ENCODE measurements at regions not wholly inside any gene's neighbourhood (a gene's known extent, or its start where the extent isn't known, plus 50 kb on each side); places are given as distances from the start of the nearest gene placed in this dataset.

- Histone ChIP-seq H3K79me2 (ENCODE audit: insufficient read depth) (no peaks in the 10 kb centered on the region), H3K36me3 (replicated peaks in 1 of 2; ENCODE audit: control insufficient read depth in 1 of 2, insufficient read depth in 2 of 2, low read length in 1 of 2) (no peaks in the 10 kb centered on the region), H3K4me3 (ENCODE audit: low read depth in 2 of 2, low read length in 1 of 2) (no peak overlapping the region), H3K4me1 (ENCODE audit: control insufficient read depth in 1 of 2, insufficient read depth in 2 of 2, low read depth in 1 of 2, low read length in 1 of 2) (peaks cover 0 to 17% of the 10 kb centered on the region in 2 experiments; a peak in 2 of 4 replicates), H3K27ac (ENCODE audit: low read depth in 2 of 2, low read length in 1 of 2) (peak overlapping the region; percentile 64 to 73; a peak in 3 of 4 replicates), H3K27me3 (ENCODE audit: insufficient read depth) (no peaks in the 10 kb centered on the region), H3K4me2 (peak overlapping the region; percentile 41), H3F3A (replicated peaks; ENCODE audit: insufficient read depth) (peaks cover 33% of the 10 kb centered on the region), H3K9me3 (no peaks in the 10 kb centered on the region), H4K20me1 (ENCODE audit: insufficient read depth) (no peaks in the 10 kb centered on the region), H3K9me2 (no peaks in the 10 kb centered on the region), H2AFZ (ENCODE audit: low read depth) (no peak overlapping the region; the same call in 1 of the 2 replicates), H3K9ac (peak overlapping the region; percentile 3; the same call in 1 of the 2 replicates)
- CTCF ChIA-PET = no interaction called here
- POLR2A ChIA-PET = no interaction called here
- 15% methylated on average over 1 of the region's 1 CpG for WGBS (ENCODE audit: low lambda C conversion rate)
- no peak for DNase-seq
- TF ChIP-seq POLR2AphosphoS5 (IDR thresholded peaks at IDR 0.05; ENCODE audit: low read depth, low read length) (no peak), GABPA (IDR thresholded peaks at IDR 0.05; ENCODE audit: low read depth) (no peak), USF1 (IDR thresholded peaks at IDR 0.05; ENCODE audit: borderline replicate concordance, low read depth) (no peak), TEAD4 (IDR thresholded peaks at IDR 0.05; ENCODE audit: borderline replicate concordance, insufficient read depth) (peak; percentile 78; the same call in 1 of the 2 replicates), RXRA (IDR thresholded peaks at IDR 0.05; ENCODE audit: borderline replicate concordance, low read depth) (no peak), RFX5 (IDR thresholded peaks at IDR 0.05; ENCODE audit: low read length) (no peak), FOSL2 (IDR thresholded peaks at IDR 0.05; ENCODE audit: borderline replicate concordance, low read depth) (0 out of 2 replicates have a peak, but pooled peaks have one; percentile 6), FOXJ3 (CRISPR knock-in tag; IDR thresholded peaks at IDR 0.05) (no peak), NFIC (IDR thresholded peaks at IDR 0.05; ENCODE audit: borderline replicate concordance) (no peak), MXI1 (IDR thresholded peaks at IDR 0.05; ENCODE audit: low read depth, low read length) (no peak), MAX (IDR thresholded peaks at IDR 0.05; ENCODE audit: low read depth) (no peak), IRF3 (IDR thresholded peaks at IDR 0.05; ENCODE audit: low read depth, low read length) (no peak), USF2 (IDR thresholded peaks at IDR 0.05; ENCODE audit: borderline replicate concordance, low read depth, low read length) (no peak), REST (IDR thresholded peaks at IDR 0.05; ENCODE audit: low read depth, low read length) (no peak), GATA2 (CRISPR knock-in tag; IDR thresholded peaks at IDR 0.05) (no peak), TCF12 (IDR thresholded peaks at IDR 0.05) (peak; percentile 57), PBX3 (IDR thresholded peaks at IDR 0.05) (peak; percentile 40; the same call in 1 of the 2 replicates), SIN3A (IDR thresholded peaks at IDR 0.05; ENCODE audit: borderline replicate concordance, low read depth, low read length) (no peak), NRF1 (IDR thresholded peaks at IDR 0.05; ENCODE audit: low read depth, low read length) (no peak), MEF2A (IDR thresholded peaks at IDR 0.05; ENCODE audit: borderline replicate concordance, low read depth) (no peak), FOXM1 (IDR thresholded peaks at IDR 0.05; ENCODE audit: low read depth) (no peak), TAF1 (IDR thresholded peaks at IDR 0.05; ENCODE audit: borderline replicate concordance, low read depth, low read length) (no peak), EZH2phosphoT487 (IDR thresholded peaks at IDR 0.05; ENCODE audit: borderline replicate concordance, low read depth) (no peak)
- TF ChIP-seq, protein P1, sequence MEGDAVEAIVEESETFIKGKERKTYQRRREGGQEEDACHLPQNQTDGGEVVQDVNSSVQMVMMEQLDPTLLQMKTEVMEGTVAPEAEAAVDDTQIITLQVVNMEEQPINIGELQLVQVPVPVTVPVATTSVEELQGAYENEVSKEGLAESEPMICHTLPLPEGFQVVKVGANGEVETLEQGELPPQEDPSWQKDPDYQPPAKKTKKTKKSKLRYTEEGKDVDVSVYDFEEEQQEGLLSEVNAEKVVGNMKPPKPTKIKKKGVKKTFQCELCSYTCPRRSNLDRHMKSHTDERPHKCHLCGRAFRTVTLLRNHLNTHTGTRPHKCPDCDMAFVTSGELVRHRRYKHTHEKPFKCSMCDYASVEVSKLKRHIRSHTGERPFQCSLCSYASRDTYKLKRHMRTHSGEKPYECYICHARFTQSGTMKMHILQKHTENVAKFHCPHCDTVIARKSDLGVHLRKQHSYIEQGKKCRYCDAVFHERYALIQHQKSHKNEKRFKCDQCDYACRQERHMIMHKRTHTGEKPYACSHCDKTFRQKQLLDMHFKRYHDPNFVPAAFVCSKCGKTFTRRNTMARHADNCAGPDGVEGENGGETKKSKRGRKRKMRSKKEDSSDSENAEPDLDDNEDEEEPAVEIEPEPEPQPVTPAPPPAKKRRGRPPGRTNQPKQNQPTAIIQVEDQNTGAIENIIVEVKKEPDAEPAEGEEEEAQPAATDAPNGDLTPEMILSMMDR (IDR thresholded peaks at IDR 0.05) = no peak
Measured at GRCh38 chr6:113073611-113074191, 726.6 kb downstream of the RFPL4B start.

Data from SK-N-SH (cell line).